ENCODE measurements at regions not wholly inside any gene's neighbourhood (a gene's known extent, or its start where the extent isn't known, plus 50 kb on each side); places are given as distances from the start of the nearest gene placed in this dataset.
"Not testable (repeated sequence)": the region's sequence is repeated elsewhere in the genome, so short reads cannot be mapped to it uniquely, and the experiment has no call there.

- Histone ChIP-seq H3K4me1 (ENCODE audit: control insufficient read depth, insufficient read depth, low read length) (peaks cover 2% of the 10 kb centered on the region), H3K9ac (ENCODE audit: low read depth, low read length) (no peak overlapping the region), H3K9me3 (ENCODE audit: control insufficient read depth, insufficient read depth, low read length) (no peaks in the 10 kb centered on the region), H3K27me3 (ENCODE audit: control insufficient read depth, insufficient read depth, low read length) (no peaks in the 10 kb centered on the region), H3K36me3 (ENCODE audit: control insufficient read depth, insufficient read depth, low read length) (no peaks in the 10 kb centered on the region), H3K4me3 (ENCODE audit: low read depth, low read length) (no peak overlapping the region)
These were observed 739.2 kb upstream of the GJE1 start for GRCh38 chr6:141393405-141394124.

GRCh38 chr6:141391135-141391534 lies 741.6 kb upstream of the GJE1 start:
- not testable (repeated sequence) for H3K9me3 ChIP-seq (ENCODE audit: control insufficient read depth, insufficient read depth, low read length); H3K36me3 ChIP-seq (ENCODE audit: control insufficient read depth, insufficient read depth, low read length); H3K4me1 ChIP-seq (ENCODE audit: control insufficient read depth, insufficient read depth, low read length); H3K4me3 ChIP-seq (ENCODE audit: low read depth, low read length); H3K27me3 ChIP-seq (ENCODE audit: control insufficient read depth, insufficient read depth, low read length); H3K9ac ChIP-seq (ENCODE audit: low read depth, low read length)

GRCh38 chr6:141388666-141389065 lies 744.1 kb upstream of the GJE1 start:
- Histone ChIP-seq H3K36me3 (ENCODE audit: control insufficient read depth, insufficient read depth, low read length) (no peaks in the 10 kb centered on the region), H3K9me3 (ENCODE audit: control insufficient read depth, insufficient read depth, low read length) (no peaks in the 10 kb centered on the region), H3K4me3 (ENCODE audit: low read depth, low read length) (no peak overlapping the region), H3K4me1 (ENCODE audit: control insufficient read depth, insufficient read depth, low read length) (peaks cover 2% of the 10 kb centered on the region), H3K27me3 (ENCODE audit: control insufficient read depth, insufficient read depth, low read length) (no peaks in the 10 kb centered on the region), H3K9ac (ENCODE audit: low read depth, low read length) (no peak overlapping the region)

GRCh38 chr6:141370438-141370837 lies 762.3 kb upstream of the GJE1 start:
- Histone ChIP-seq H3K27me3 (ENCODE audit: control insufficient read depth, insufficient read depth, low read length) (no peaks in the 10 kb centered on the region), H3K4me3 (ENCODE audit: low read depth, low read length) (no peak overlapping the region), H3K36me3 (ENCODE audit: control insufficient read depth, insufficient read depth, low read length) (no peaks in the 10 kb centered on the region), H3K4me1 (ENCODE audit: control insufficient read depth, insufficient read depth, low read length) (no peaks in the 10 kb centered on the region), H3K9me3 (ENCODE audit: control insufficient read depth, insufficient read depth, low read length) (no peaks in the 10 kb centered on the region), H3K9ac (ENCODE audit: low read depth, low read length) (no peak overlapping the region)

- not testable (repeated sequence) for H3K4me1 ChIP-seq (ENCODE audit: control insufficient read depth, insufficient read depth, low read length); H3K9me3 ChIP-seq (ENCODE audit: control insufficient read depth, insufficient read depth, low read length); H3K36me3 ChIP-seq (ENCODE audit: control insufficient read depth, insufficient read depth, low read length); H3K9ac ChIP-seq (ENCODE audit: low read depth, low read length); H3K4me3 ChIP-seq (ENCODE audit: low read depth, low read length); H3K27me3 ChIP-seq (ENCODE audit: control insufficient read depth, insufficient read depth, low read length)
These were observed 765.9 kb upstream of the GJE1 start for GRCh38 chr6:141366796-141367195.

- Histone ChIP-seq H3K4me3 (ENCODE audit: low read depth, low read length) (no peak overlapping the region), H3K9ac (ENCODE audit: low read depth, low read length) (no peak overlapping the region), H3K4me1 (ENCODE audit: control insufficient read depth, insufficient read depth, low read length) (no peaks in the 10 kb centered on the region), H3K9me3 (ENCODE audit: control insufficient read depth, insufficient read depth, low read length) (no peaks in the 10 kb centered on the region), H3K27me3 (ENCODE audit: control insufficient read depth, insufficient read depth, low read length) (no peaks in the 10 kb centered on the region), H3K36me3 (ENCODE audit: control insufficient read depth, insufficient read depth, low read length) (no peaks in the 10 kb centered on the region)
These were observed 768.0 kb upstream of the GJE1 start for GRCh38 chr6:141364694-141365093.

- Histone ChIP-seq H3K36me3 (ENCODE audit: control insufficient read depth, insufficient read depth, low read length) (no peaks in the 10 kb centered on the region), H3K4me3 (ENCODE audit: low read depth, low read length) (no peak overlapping the region), H3K9me3 (ENCODE audit: control insufficient read depth, insufficient read depth, low read length) (no peaks in the 10 kb centered on the region), H3K27me3 (ENCODE audit: control insufficient read depth, insufficient read depth, low read length) (no peaks in the 10 kb centered on the region), H3K4me1 (ENCODE audit: control insufficient read depth, insufficient read depth, low read length) (no peaks in the 10 kb centered on the region), H3K9ac (ENCODE audit: low read depth, low read length) (no peak overlapping the region)
These were observed 768.5 kb upstream of the GJE1 start for GRCh38 chr6:141364232-141364631.

- Histone ChIP-seq H3K4me1 (ENCODE audit: control insufficient read depth, insufficient read depth, low read length) (no peaks in the 10 kb centered on the region), H3K9ac (ENCODE audit: low read depth, low read length) (no peak overlapping the region), H3K9me3 (ENCODE audit: control insufficient read depth, insufficient read depth, low read length) (no peaks in the 10 kb centered on the region), H3K4me3 (ENCODE audit: low read depth, low read length) (no peak overlapping the region), H3K36me3 (ENCODE audit: control insufficient read depth, insufficient read depth, low read length) (no peaks in the 10 kb centered on the region), H3K27me3 (ENCODE audit: control insufficient read depth, insufficient read depth, low read length) (no peaks in the 10 kb centered on the region)
These were observed 771.2 kb upstream of the GJE1 start for GRCh38 chr6:141361559-141361958.

GRCh38 chr6:141359953-141360352 lies 772.8 kb upstream of the GJE1 start:
- Histone ChIP-seq H3K9me3 (ENCODE audit: control insufficient read depth, insufficient read depth, low read length) (no peaks in the 10 kb centered on the region), H3K4me3 (ENCODE audit: low read depth, low read length) (no peak overlapping the region), H3K9ac (ENCODE audit: low read depth, low read length) (no peak overlapping the region), H3K36me3 (ENCODE audit: control insufficient read depth, insufficient read depth, low read length) (no peaks in the 10 kb centered on the region), H3K27me3 (ENCODE audit: control insufficient read depth, insufficient read depth, low read length) (no peaks in the 10 kb centered on the region), H3K4me1 (ENCODE audit: control insufficient read depth, insufficient read depth, low read length) (no peaks in the 10 kb centered on the region)

- Histone ChIP-seq H3K36me3 (ENCODE audit: control insufficient read depth, insufficient read depth, low read length) (no peaks in the 10 kb centered on the region), H3K9ac (ENCODE audit: low read depth, low read length) (no peak overlapping the region), H3K9me3 (ENCODE audit: control insufficient read depth, insufficient read depth, low read length) (no peaks in the 10 kb centered on the region)
These were observed 778.4 kb upstream of the GJE1 start for GRCh38 chr6:141354191-141354955.

GRCh38 chr6:141351721-141352120 lies 781.0 kb upstream of the GJE1 start:
- no peak overlapping the region for H3K9ac ChIP-seq (ENCODE audit: low read depth, low read length)
- H3K4me3 ChIP-seq (ENCODE audit: low read depth, low read length): no peak overlapping the region

More at GRCh38 chr6:141354191-141354955, 778.4 kb upstream of the GJE1 start:
- no peak overlapping the region for H3K4me3 ChIP-seq (ENCODE audit: low read depth, low read length)
- H3K4me1 ChIP-seq (ENCODE audit: control insufficient read depth, insufficient read depth, low read length): no peaks in the 10 kb centered on the region
- no peaks in the 10 kb centered on the region for H3K27me3 ChIP-seq (ENCODE audit: control insufficient read depth, insufficient read depth, low read length)

GRCh38 chr6:141349710-141350109 lies 783.0 kb upstream of the GJE1 start:
- Histone ChIP-seq H3K27me3 (ENCODE audit: control insufficient read depth, insufficient read depth, low read length) (no peaks in the 10 kb centered on the region), H3K9ac (ENCODE audit: low read depth, low read length) (no peak overlapping the region), H3K36me3 (ENCODE audit: control insufficient read depth, insufficient read depth, low read length) (no peaks in the 10 kb centered on the region), H3K4me1 (ENCODE audit: control insufficient read depth, insufficient read depth, low read length) (no peaks in the 10 kb centered on the region), H3K4me3 (ENCODE audit: low read depth, low read length) (no peak overlapping the region), H3K9me3 (ENCODE audit: control insufficient read depth, insufficient read depth, low read length) (no peaks in the 10 kb centered on the region)

More at GRCh38 chr6:141351721-141352120, 781.0 kb upstream of the GJE1 start:
- Histone ChIP-seq H3K27me3 (ENCODE audit: control insufficient read depth, insufficient read depth, low read length) (no peaks in the 10 kb centered on the region), H3K4me1 (ENCODE audit: control insufficient read depth, insufficient read depth, low read length) (no peaks in the 10 kb centered on the region), H3K9me3 (ENCODE audit: control insufficient read depth, insufficient read depth, low read length) (no peaks in the 10 kb centered on the region), H3K36me3 (ENCODE audit: control insufficient read depth, insufficient read depth, low read length) (no peaks in the 10 kb centered on the region)
